ENCODE measurements at regions not wholly inside any gene's neighbourhood (a gene's known extent, or its start where the extent isn't known, plus 50 kb on each side); places are given as distances from the start of the nearest gene placed in this dataset.

DNA sequence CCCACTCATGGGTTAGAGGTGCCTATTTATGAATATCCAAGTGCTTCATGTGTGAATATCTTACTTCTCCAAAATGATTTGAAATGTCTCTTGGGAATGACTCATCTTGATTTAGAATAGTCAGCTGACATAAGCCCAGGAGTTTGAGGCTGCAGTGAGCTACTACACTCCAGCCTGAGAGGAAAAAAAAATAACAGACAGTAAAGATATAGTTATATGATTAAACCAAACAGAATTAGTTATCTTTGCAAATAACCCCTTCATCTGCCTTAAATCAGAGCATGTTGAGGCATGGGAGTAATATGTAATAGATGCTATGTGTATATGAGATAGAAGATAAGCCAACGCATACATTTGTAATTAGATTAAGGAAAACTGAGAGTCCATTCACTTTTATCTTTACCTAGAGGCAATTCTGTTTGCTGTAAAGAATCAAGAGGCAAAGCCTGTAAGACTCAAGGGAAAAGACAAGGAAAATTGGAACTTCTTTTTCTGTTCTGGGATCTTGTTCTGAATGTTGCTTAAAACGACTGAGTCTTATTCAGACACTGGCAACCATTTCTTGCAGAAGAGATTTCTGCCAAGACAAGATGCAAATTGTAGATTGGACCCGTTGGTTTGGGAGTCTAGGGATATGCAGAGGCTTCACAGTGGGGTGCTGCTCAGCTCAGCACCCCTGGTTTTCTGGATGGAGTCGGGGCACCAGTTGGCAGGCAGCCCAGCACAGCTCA is 104.4 kb downstream of the LIPG start:
- TF ChIP-seq, protein P1, sequence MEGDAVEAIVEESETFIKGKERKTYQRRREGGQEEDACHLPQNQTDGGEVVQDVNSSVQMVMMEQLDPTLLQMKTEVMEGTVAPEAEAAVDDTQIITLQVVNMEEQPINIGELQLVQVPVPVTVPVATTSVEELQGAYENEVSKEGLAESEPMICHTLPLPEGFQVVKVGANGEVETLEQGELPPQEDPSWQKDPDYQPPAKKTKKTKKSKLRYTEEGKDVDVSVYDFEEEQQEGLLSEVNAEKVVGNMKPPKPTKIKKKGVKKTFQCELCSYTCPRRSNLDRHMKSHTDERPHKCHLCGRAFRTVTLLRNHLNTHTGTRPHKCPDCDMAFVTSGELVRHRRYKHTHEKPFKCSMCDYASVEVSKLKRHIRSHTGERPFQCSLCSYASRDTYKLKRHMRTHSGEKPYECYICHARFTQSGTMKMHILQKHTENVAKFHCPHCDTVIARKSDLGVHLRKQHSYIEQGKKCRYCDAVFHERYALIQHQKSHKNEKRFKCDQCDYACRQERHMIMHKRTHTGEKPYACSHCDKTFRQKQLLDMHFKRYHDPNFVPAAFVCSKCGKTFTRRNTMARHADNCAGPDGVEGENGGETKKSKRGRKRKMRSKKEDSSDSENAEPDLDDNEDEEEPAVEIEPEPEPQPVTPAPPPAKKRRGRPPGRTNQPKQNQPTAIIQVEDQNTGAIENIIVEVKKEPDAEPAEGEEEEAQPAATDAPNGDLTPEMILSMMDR (IDR thresholded peaks at IDR 0.05): no peak
- no peak for TF ChIP-seq POLR2A (IDR thresholded peaks at IDR 0.05)
